Adrenal gland (tissue), 5 donors: ENCODE measurements at regions not wholly inside any gene's neighbourhood (a gene's known extent, or its start where the extent isn't known, plus 50 kb on each side); places are given as distances from the start of the nearest gene placed in this dataset.

Experiments used
- POLR2A ChIP-seq, 2 donors: fragments of 450-650 bp; IDR thresholded peaks; one replicate each; pipeline ENCODE4 v1.6.1; 2017; ENCODE audit warnings: antibody characterized with exemption in 2 of 2, mild to moderate bottlenecking in 2 of 2, moderate library complexity in 1 of 2
- TF ChIP-seq, protein P1 (sequence below), 6 experiments: fragments of 450-650 bp in 4 of 6; fragments of 200-600 bp in 2 of 6; sonication (generic) in 1 of 6; IDR thresholded peaks; 1 replicate in 5 of 6; 2 replicates in 1 of 6; pipeline versions ENCODE4 v1.5.1 to v1.8.0; 2016 to 2021; ENCODE audit warnings: antibody characterized with exemption in 6 of 6, mild to moderate bottlenecking in 2 of 6, moderate library complexity in 1 of 6
- donor health status: DM: no; HTN: no; CAD: no.

DNA sequence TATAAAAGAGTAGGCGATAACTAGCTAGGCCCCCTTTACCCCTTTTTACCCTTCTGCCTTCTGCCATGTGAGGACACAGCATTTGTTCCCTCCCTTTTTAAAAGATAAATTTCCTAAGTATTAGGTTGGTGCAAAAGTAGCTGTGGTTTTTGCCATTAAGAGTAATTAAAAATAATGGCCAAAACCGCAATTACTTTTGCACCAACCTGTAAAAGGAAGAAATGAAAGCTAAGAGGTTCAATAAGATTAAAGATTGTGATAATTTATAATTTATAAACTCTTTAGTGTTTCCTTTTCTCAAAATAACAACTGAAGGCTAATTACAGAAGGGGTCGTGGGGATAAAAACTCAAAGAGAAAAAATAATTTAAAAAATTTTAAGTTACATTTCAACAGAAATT is 283.5 kb upstream of the PDZRN3 start:
- TF ChIP-seq POLR2A (IDR thresholded peaks at IDR 0.05): no peak
- TF ChIP-seq, protein P1, sequence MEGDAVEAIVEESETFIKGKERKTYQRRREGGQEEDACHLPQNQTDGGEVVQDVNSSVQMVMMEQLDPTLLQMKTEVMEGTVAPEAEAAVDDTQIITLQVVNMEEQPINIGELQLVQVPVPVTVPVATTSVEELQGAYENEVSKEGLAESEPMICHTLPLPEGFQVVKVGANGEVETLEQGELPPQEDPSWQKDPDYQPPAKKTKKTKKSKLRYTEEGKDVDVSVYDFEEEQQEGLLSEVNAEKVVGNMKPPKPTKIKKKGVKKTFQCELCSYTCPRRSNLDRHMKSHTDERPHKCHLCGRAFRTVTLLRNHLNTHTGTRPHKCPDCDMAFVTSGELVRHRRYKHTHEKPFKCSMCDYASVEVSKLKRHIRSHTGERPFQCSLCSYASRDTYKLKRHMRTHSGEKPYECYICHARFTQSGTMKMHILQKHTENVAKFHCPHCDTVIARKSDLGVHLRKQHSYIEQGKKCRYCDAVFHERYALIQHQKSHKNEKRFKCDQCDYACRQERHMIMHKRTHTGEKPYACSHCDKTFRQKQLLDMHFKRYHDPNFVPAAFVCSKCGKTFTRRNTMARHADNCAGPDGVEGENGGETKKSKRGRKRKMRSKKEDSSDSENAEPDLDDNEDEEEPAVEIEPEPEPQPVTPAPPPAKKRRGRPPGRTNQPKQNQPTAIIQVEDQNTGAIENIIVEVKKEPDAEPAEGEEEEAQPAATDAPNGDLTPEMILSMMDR (IDR thresholded peaks at IDR 0.05): no peak
